ENCODE measurements at regions not wholly inside any gene's neighbourhood (a gene's known extent, or its start where the extent isn't known, plus 50 kb on each side); places are given as distances from the start of the nearest gene placed in this dataset.

- no peak for DNase-seq
These were observed 80.0 kb downstream of the NREP start for GRCh38 chr5:111676926-111677415.

GRCh38 chr5:111676466-111676865, 80.5 kb downstream of the NREP start:
- no peak for DNase-seq

- no peak for DNase-seq
These were observed 81.6 kb downstream of the NREP start for GRCh38 chr5:111675201-111675934.

- no peak for DNase-seq
These were observed 82.9 kb downstream of the NREP start for GRCh38 chr5:111673891-111674626.

GRCh38 chr5:111672099-111672498, 84.9 kb downstream of the NREP start:
- DNase-seq: no peak

- DNase-seq: no peak
These were observed 86.0 kb downstream of the NREP start for GRCh38 chr5:111670826-111671492.

- no peak for DNase-seq
These were observed 88.2 kb downstream of the NREP start for GRCh38 chr5:111668477-111669414.

- no peak for DNase-seq
These were observed 89.8 kb downstream of the NREP start for GRCh38 chr5:111667128-111667736.

GRCh38 chr5:111656580-111656979, 100.4 kb downstream of the NREP start:
- DNase-seq: no peak

- no peak for DNase-seq
These were observed 101.6 kb downstream of the NREP start for GRCh38 chr5:111655169-111655924.

- no peak for DNase-seq
These were observed 103.6 kb downstream of the NREP start for GRCh38 chr5:111653408-111653807.

GRCh38 chr5:111649516-111649915, 107.5 kb downstream of the NREP start:
- no peak for DNase-seq

GRCh38 chr5:111645303-111645838, 111.6 kb downstream of the NREP start:
- no peak for DNase-seq

GRCh38 chr5:111643499-111643898, 113.5 kb downstream of the NREP start:
- DNase-seq: no peak

GRCh38 chr5:111641533-111642233, 115.3 kb downstream of the NREP start:
- DNase-seq: no peak

GRCh38 chr5:111639912-111640311, 117.1 kb downstream of the NREP start:
- DNase-seq: no peak

GRCh38 chr5:111636736-111637135, 120.3 kb downstream of the NREP start:
- no peak for DNase-seq

GRCh38 chr5:111635916-111636570, 121.0 kb downstream of the NREP start:
- DNase-seq: no peak

- DNase-seq: no peak
These were observed 121.7 kb downstream of the NREP start for GRCh38 chr5:111635151-111635902.

Measured in activated T-cell treated with anti-CD3 and anti-CD28 coated beads, Interleukin-2, amount 50 U/mL, for 48 hours (primary cell).